SU-DHL-6 (cell line): ENCODE measurements at regions not wholly inside any gene's neighbourhood (a gene's known extent, or its start where the extent isn't known, plus 50 kb on each side); places are given as distances from the start of the nearest gene placed in this dataset.

Experiments used
- H2AFZ ChIP-seq: fragments of 200-600 bp; sonication (generic); 2 replicates; pipeline ENCODE4 v1.6.1; 2014; ENCODE audit warnings: low read depth, mild to moderate bottlenecking, moderate library complexity, mixed read lengths, antibody characterized with exemption, low read length; ENCODE audit not compliant: severe bottlenecking
- H3F3A ChIP-seq: fragments of 200-600 bp; shearing (Covaris generic); 2 replicates; pipeline ENCODE4 v1.6.0; 2016; ENCODE audit warnings: antibody characterized with exemption, mild to moderate bottlenecking; ENCODE audit not compliant: insufficient read depth
- H3K27ac ChIP-seq: fragments of 200-600 bp; sonication (generic); 2 replicates; pipeline ENCODE4 v1.5.1; 2016; ENCODE audit warnings: low read depth, mild to moderate bottlenecking, low read length, moderate library complexity, mixed read lengths
- H3K27me3 ChIP-seq: fragments of 200-600 bp; sonication (generic), shearing (Covaris generic); 2 replicates; pipeline ENCODE4 v1.6.0; 2014; ENCODE audit warnings: mild to moderate bottlenecking, low read length
- H3K36me3 ChIP-seq: fragments of 200-600 bp; sonication (generic); 2 replicates; pipeline ENCODE4 v1.6.1; 2014; ENCODE audit warnings: mild to moderate bottlenecking, low read length, mixed read lengths
- H3K4me2 ChIP-seq: fragments of 300-600, 200-600 bp; shearing (Covaris generic), sonication (generic); 2 replicates; pipeline ENCODE4 v1.6.0; 2014; ENCODE audit warnings: low read length, low read depth, mild to moderate bottlenecking; ENCODE audit not compliant: poor library complexity, severe bottlenecking
- H3K4me3 ChIP-seq: fragments of 200-600 bp; sonication (generic); 2 replicates; pipeline ENCODE4 v1.5.1; 2014; ENCODE audit warnings: antibody characterized with exemption, low read length, mild to moderate bottlenecking, mixed read lengths; ENCODE audit not compliant: insufficient read depth, poor library complexity, severe bottlenecking
- H3K79me2 ChIP-seq: fragments of 200-600 bp; sonication (generic); 2 replicates; pipeline ENCODE4 v1.6.1; 2014; ENCODE audit warnings: mild to moderate bottlenecking, low read length, moderate library complexity; ENCODE audit not compliant: insufficient read depth
- H3K9ac ChIP-seq: fragments of 200-600 bp; sonication (generic); 2 replicates; pipeline ENCODE4 v1.7.0; 2014; ENCODE audit warnings: mild to moderate bottlenecking, low read length
- H3K9me2 ChIP-seq: fragments of 200-600 bp; sonication (generic); replicated peaks from 2 replicates; pipeline ENCODE4 v1.6.1; 2014; ENCODE audit warnings: low read length; ENCODE audit not compliant: insufficient read depth
- H3K9me3 ChIP-seq: fragments of 200-600 bp; sonication (generic); 2 replicates; pipeline ENCODE4 v1.6.1; 2014; ENCODE audit warnings: low read length, mixed read lengths; ENCODE audit not compliant: insufficient read depth
- H4K20me1 ChIP-seq: fragments of 200-600 bp; sonication (generic); 2 replicates; pipeline ENCODE4 v1.6.1; 2014; ENCODE audit warnings: low read depth, mild to moderate bottlenecking, antibody characterized with exemption, low read length, moderate library complexity, mixed read lengths
- EZH2phosphoT487 ChIP-seq: fragments of 200-600 bp; sonication (generic), shearing (Covaris generic); conservative IDR thresholded peaks from 2 replicates; pipeline ENCODE4 v1.6.1; 2018; ENCODE audit warnings: mild to moderate bottlenecking, antibody characterized with exemption, low read length, moderate library complexity, mixed read lengths
- TF ChIP-seq, protein P1 (sequence below): fragments of 200-600 bp; sonication (generic); IDR thresholded peaks from one replicate; pipeline ENCODE4 v1.5.1; 2017; ENCODE audit warnings: antibody characterized with exemption, mild to moderate bottlenecking, low read length, moderate library complexity; ENCODE audit not compliant: insufficient read depth, poor library complexity, severe bottlenecking

DNA sequence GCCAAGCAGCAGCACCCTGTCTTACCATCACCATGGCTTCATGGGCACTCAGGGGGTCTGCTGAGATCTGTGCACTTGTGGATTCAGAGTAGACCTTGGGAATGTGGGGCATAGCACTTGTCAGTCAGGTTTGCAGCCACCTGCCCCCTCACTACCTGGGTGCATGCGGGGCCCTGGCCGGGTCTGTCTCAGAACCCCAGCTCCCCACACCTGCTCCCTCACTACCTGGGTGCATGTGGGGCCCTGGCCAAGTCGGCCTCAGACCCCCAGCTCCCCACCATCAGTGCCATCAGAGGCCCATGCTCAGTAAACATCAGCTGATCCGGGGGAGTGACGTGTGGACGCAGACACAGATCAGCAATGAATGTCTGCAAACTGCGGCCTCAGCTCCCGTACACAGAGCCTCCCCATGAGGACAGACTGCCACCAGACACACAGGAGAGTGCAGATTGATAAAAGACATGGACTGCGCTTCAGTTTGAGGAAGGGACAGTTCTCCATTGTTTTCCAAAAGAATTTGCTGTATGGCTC, 205.1 kb downstream of the GLI2 start:
- Histone ChIP-seq H3K4me3 (no peak overlapping the region), H3K27ac (no peak overlapping the region)

DNA sequence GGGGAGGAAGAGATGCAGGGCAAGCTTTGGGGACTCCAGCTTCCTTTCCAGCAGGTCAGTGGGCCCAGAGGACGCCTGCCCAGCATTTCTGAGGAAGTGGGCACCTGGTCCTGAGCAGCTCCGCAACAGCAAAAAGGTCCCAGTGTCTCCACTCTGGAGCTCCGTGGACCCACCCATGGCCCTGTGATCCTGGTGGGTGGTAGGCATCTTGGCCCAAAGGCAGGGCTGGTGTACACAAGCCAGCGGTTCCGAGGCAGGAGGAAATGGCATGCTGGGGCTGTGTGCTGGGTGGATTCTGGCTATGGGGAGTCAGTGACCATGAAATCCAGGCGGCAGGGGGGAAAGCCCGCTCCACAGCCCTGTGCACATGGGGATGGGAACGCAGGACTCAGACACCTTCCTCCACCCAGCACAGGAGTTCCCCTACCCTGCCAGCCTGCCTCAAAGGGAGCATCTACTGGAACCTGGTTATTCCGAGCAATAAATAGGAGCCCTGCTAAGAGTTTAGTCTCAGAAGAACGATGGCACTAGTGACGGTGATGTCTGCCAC, 206.0 kb downstream of the GLI2 start:
- Histone ChIP-seq H3K36me3 (no peaks in the 10 kb centered on the region), H4K20me1 (no peaks in the 10 kb centered on the region), H3K27ac (no peak overlapping the region), H3F3A (no peaks in the 10 kb centered on the region), H2AFZ (no peak overlapping the region), H3K79me2 (no peaks in the 10 kb centered on the region), H3K4me3 (no peak overlapping the region), H3K9me3 (no peaks in the 10 kb centered on the region), H3K9me2 (no peaks in the 10 kb centered on the region), H3K9ac (no peak overlapping the region), H3K4me2 (no peak overlapping the region), H3K27me3 (no peaks in the 10 kb centered on the region)
- TF ChIP-seq, protein P1, sequence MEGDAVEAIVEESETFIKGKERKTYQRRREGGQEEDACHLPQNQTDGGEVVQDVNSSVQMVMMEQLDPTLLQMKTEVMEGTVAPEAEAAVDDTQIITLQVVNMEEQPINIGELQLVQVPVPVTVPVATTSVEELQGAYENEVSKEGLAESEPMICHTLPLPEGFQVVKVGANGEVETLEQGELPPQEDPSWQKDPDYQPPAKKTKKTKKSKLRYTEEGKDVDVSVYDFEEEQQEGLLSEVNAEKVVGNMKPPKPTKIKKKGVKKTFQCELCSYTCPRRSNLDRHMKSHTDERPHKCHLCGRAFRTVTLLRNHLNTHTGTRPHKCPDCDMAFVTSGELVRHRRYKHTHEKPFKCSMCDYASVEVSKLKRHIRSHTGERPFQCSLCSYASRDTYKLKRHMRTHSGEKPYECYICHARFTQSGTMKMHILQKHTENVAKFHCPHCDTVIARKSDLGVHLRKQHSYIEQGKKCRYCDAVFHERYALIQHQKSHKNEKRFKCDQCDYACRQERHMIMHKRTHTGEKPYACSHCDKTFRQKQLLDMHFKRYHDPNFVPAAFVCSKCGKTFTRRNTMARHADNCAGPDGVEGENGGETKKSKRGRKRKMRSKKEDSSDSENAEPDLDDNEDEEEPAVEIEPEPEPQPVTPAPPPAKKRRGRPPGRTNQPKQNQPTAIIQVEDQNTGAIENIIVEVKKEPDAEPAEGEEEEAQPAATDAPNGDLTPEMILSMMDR, result no peak
- TF ChIP-seq EZH2phosphoT487, result no peak

More for the DNA sequence above, 205.1 kb downstream of the GLI2 start:
- no peak overlapping the region for H3K4me2 ChIP-seq
- H3K9me2 ChIP-seq, result no peaks in the 10 kb centered on the region
- no peaks in the 10 kb centered on the region for H3K27me3 ChIP-seq
- no peaks in the 10 kb centered on the region for H3F3A ChIP-seq
- no peak overlapping the region for H2AFZ ChIP-seq
- no peaks in the 10 kb centered on the region for H3K36me3 ChIP-seq
- H3K79me2 ChIP-seq, result no peaks in the 10 kb centered on the region
- no peaks in the 10 kb centered on the region for H4K20me1 ChIP-seq
- TF ChIP-seq, protein P1, result no peak
- TF ChIP-seq EZH2phosphoT487, result no peak
- H3K9me3 ChIP-seq, result no peaks in the 10 kb centered on the region
- H3K9ac ChIP-seq, result no peak overlapping the region

DNA sequence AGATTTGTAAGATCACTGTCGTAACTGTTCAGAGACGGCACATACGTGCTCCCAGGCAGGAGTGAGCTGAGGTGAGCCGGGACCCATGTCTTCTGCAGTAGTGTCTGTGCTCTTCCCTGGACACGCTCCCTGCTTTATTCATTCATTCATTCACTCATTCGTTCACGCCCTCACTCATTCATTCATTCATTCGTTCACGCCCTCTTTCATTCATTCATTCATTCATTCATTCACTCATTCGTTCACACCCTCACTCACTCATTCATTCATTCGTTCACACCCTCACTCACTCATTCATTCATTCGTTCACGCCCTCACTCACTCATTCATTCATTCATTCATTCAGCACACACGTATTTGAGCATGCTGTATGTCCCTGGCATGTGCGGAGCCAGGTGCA, 207.0 kb downstream of the GLI2 start:
- TF ChIP-seq EZH2phosphoT487, result no peak
- TF ChIP-seq, protein P1, result no peak
- Histone ChIP-seq H3K27me3 (no peaks in the 10 kb centered on the region), H3K79me2 (no peaks in the 10 kb centered on the region), H3K4me2 (no peak overlapping the region), H3K36me3 (no peaks in the 10 kb centered on the region), H3F3A (no peaks in the 10 kb centered on the region), H2AFZ (no peak overlapping the region), H3K9me3 (no peaks in the 10 kb centered on the region), H3K9me2 (no peaks in the 10 kb centered on the region), H4K20me1 (no peaks in the 10 kb centered on the region), H3K27ac (no peak overlapping the region), H3K4me3 (no peak overlapping the region), H3K9ac (no peak overlapping the region)
